Sigmoid colon (tissue), 3 donors: ENCODE measurements at regions not wholly inside any gene's neighbourhood (a gene's known extent, or its start where the extent isn't known, plus 50 kb on each side); places are given as distances from the start of the nearest gene placed in this dataset.

ENCODE experiments used
- CTCF ChIP-seq, 4 experiments: fragments of 450-650 bp in 3 of 4; fragments of 200-600 bp in 1 of 4; IDR thresholded peaks; one replicate each; pipeline ENCODE4 v1.5.1; 2016 to 2019; ENCODE audit warnings: antibody characterized with exemption in 4 of 4, mild to moderate bottlenecking in 3 of 4, moderate library complexity in 2 of 4
- POLR2A ChIP-seq, 2 donors: fragments of 450-650 bp; IDR thresholded peaks; one replicate each; pipeline ENCODE4 v1.6.1; 2016; ENCODE audit warnings: antibody characterized with exemption in 2 of 2, mild to moderate bottlenecking in 2 of 2, moderate library complexity in 2 of 2

GRCh38 chr3:102143536-102143935, 291.3 kb upstream of the ZPLD1 start:
- TF ChIP-seq CTCF (IDR thresholded peaks at IDR 0.05) (no peak), POLR2A (IDR thresholded peaks at IDR 0.05) (no peak)
